HCT116 (cell line): ENCODE measurements at regions not wholly inside any gene's neighbourhood (a gene's known extent, or its start where the extent isn't known, plus 50 kb on each side); places are given as distances from the start of the nearest gene placed in this dataset.

Experiments
- ATAC-seq: fragments of 200-7000 bp; cut with Tn5 transposase; 2 replicates; pipeline ENCODE4 v1.9.1; 2020; ENCODE audit warnings: mild to moderate bottlenecking, moderate library complexity
- BruUV-seq: library from RNA; stranded (reverse); fragments of 400-500 nt; replicated peaks from 2 replicates; lab custom pipeline; 2021; lab: Mats Ljungman, UMichigan
- CTCF ChIA-PET: fragments of 300-600 bp; sonication (Branson Sonifier 250); formaldehyde crosslinking; loops from one replicate; lab custom pipeline; 2021; ENCODE audit warnings: antibody characterized with exemption; lab: Charles Lee
- POLR2A ChIA-PET: fragments of 300-600, 350-600 bp; sonication (Branson Sonifier 250); formaldehyde crosslinking; loops from one replicate; lab custom pipeline; 2021; ENCODE audit warnings: antibody characterized with exemption; lab: Charles Lee
- RAD21 ChIA-PET, 2 experiments: fragments of 300-600 bp; sonication (Branson Sonifier 250); formaldehyde crosslinking; loops; one replicate each; lab custom pipeline; 2023; ENCODE audit warnings: low total read pairs in 2 of 2; ENCODE audit not compliant: uncharacterized antibody in 2 of 2, unreplicated experiment in 2 of 2, low non-redundant PET in 1 of 2; lab: Charles Lee
- DNase-seq: peaks from one replicate; pipeline ENCODE4 v3.0.0-alpha.2; 2010; ENCODE audit warnings: low read depth, low spot score
- H2AFZ ChIP-seq: fragments of 200-600 bp; shearing (Covaris generic), sonication (generic); 2 replicates; pipeline ENCODE4 v1.6.1; 2017; ENCODE audit warnings: low read depth, mixed run types, mixed read lengths, antibody characterized with exemption, low read length; ENCODE audit not compliant: poor library complexity, severe bottlenecking
- H3K27ac ChIP-seq: 2 replicates; pipeline ENCODE4 v1.5.1; 2012; ENCODE audit warnings: low read depth, low read length
- H3K27me3 ChIP-seq: fragments of 200-600 bp; sonication (generic); 2 replicates; pipeline ENCODE4 v1.6.1; 2016; ENCODE audit warnings: mixed run types, low read length, mixed read lengths; ENCODE audit not compliant: insufficient read depth
- H3K36me3 ChIP-seq, 2 experiments: fragments of 200-500 bp in 1 of 2; fragments of 200-600 bp in 1 of 2; sonication (Bioruptor generic) in 1 of 2; sonication (generic) in 1 of 2; 2 replicates each; pipeline versions ENCODE4 v1.5.1 to v1.6.1; 2014 to 2016; ENCODE audit warnings: low read length in 2 of 2, inconsistent platforms in 1 of 2, mixed read lengths in 1 of 2, mixed run types in 1 of 2; ENCODE audit not compliant: insufficient read depth in 2 of 2, control insufficient read depth in 1 of 2
- H3K4me1 ChIP-seq, 2 experiments: fragments of 200-600 bp in 1 of 2; sonication (generic) in 1 of 2; 2 replicates each; pipeline versions ENCODE4 v1.5.1 to v1.6.1; 2012 to 2017; ENCODE audit warnings: low read length in 2 of 2, inconsistent platforms in 1 of 2, mild to moderate bottlenecking in 1 of 2, mixed read lengths in 1 of 2, mixed run types in 1 of 2, moderate library complexity in 1 of 2; ENCODE audit not compliant: insufficient read depth in 2 of 2, control insufficient read depth in 1 of 2
- H3K4me2 ChIP-seq: fragments of 200-600 bp; sonication (generic); 2 replicates; pipeline ENCODE4 v1.6.1; 2017; ENCODE audit warnings: mixed run types, low read length, mixed read lengths
- H3K4me3 ChIP-seq, 2 experiments: fragments of 200-600 bp in 1 of 2; sonication (generic) in 1 of 2; replicated peaks in 1 of 2; 2 replicates each; pipeline ENCODE4 v1.5.1; 2011 to 2016; ENCODE audit warnings: low read length in 2 of 2, control low read depth in 1 of 2, low read depth in 1 of 2, mild to moderate bottlenecking in 1 of 2, mixed read lengths in 1 of 2, mixed run types in 1 of 2
- H3K79me2 ChIP-seq: fragments of 200-600 bp; sonication (generic); 2 replicates; pipeline ENCODE4 v1.6.1; 2017; ENCODE audit warnings: mild to moderate bottlenecking, mixed run types, low read length, moderate library complexity, mixed read lengths; ENCODE audit not compliant: insufficient read depth
- H3K9ac ChIP-seq: fragments of 200-600 bp; sonication (generic); 2 replicates; pipeline ENCODE4 v1.6.1; 2016; ENCODE audit warnings: low read length, mixed read lengths
- H3K9me2 ChIP-seq: fragments of 200-600 bp; sonication (generic), shearing (Covaris generic); 2 replicates; pipeline ENCODE4 v1.6.1; 2017; ENCODE audit warnings: mixed run types, mild to moderate bottlenecking, moderate library complexity; ENCODE audit not compliant: insufficient read depth
- H3K9me3 ChIP-seq, 2 experiments: fragments of 200-500 bp in 1 of 2; fragments of 200-600 bp in 1 of 2; sonication (Bioruptor generic) in 1 of 2; sonication (generic) in 1 of 2; 2 replicates each; pipeline ENCODE4 v1.6.1; 2014 to 2017; ENCODE audit warnings: low read length in 2 of 2, mixed read lengths in 2 of 2, inconsistent platforms in 1 of 2, low read depth in 1 of 2, mild to moderate bottlenecking in 1 of 2, mixed run types in 1 of 2, moderate library complexity in 1 of 2; ENCODE audit not compliant: control insufficient read depth in 1 of 2, insufficient read depth in 1 of 2
- H4K20me1 ChIP-seq: fragments of 200-600 bp; sonication (generic), shearing (Covaris generic); 2 replicates; pipeline ENCODE4 v1.6.1; 2017; ENCODE audit warnings: mixed run types, mild to moderate bottlenecking, moderate library complexity; ENCODE audit not compliant: insufficient read depth
- ATF3 ChIP-seq: IDR thresholded peaks from 2 replicates; pipeline ENCODE4 v1.6.1; 2012
- CBX3 ChIP-seq: IDR thresholded peaks from 2 replicates; pipeline ENCODE4 v1.6.1; 2012; ENCODE audit warnings: low read depth
- CTCF ChIP-seq, 3 experiments: fragments of 200-600 bp in 1 of 3; sonication (generic) in 1 of 3; IDR thresholded peaks in 2 of 3; conservative IDR thresholded peaks in 1 of 3; 2 replicates each; pipeline ENCODE4 v1.5.1; 2012 to 2017; ENCODE audit warnings: low read depth in 2 of 3, low read length in 2 of 3, antibody characterized with exemption in 1 of 3, borderline replicate concordance in 1 of 3, control low read depth in 1 of 3, mild to moderate bottlenecking in 1 of 3, mixed read lengths in 1 of 3, mixed run types in 1 of 3, moderate library complexity in 1 of 3; ENCODE audit not compliant: insufficient read depth in 1 of 3
- ELF1 ChIP-seq: IDR thresholded peaks from 2 replicates; pipeline ENCODE4 v1.6.1; 2012; ENCODE audit warnings: low read depth, borderline replicate concordance
- EZH2 ChIP-seq: fragments of 200-600 bp; sonication (generic); IDR thresholded peaks from 2 replicates; pipeline ENCODE4 v1.6.1; 2017; ENCODE audit warnings: antibody characterized with exemption, mixed run types
- EZH2phosphoT487 ChIP-seq: fragments of 200-600 bp; IDR thresholded peaks from 2 replicates; pipeline ENCODE4 v1.6.1; 2018; ENCODE audit warnings: antibody characterized with exemption, borderline replicate concordance
- JUND ChIP-seq: IDR thresholded peaks from 2 replicates; pipeline ENCODE4 v1.6.1; 2012
- MAX ChIP-seq: IDR thresholded peaks from 2 replicates; pipeline ENCODE4 v1.6.1; 2012
- SIN3A ChIP-seq: IDR thresholded peaks from 2 replicates; pipeline ENCODE4 v1.6.1; 2012; ENCODE audit warnings: low read depth
- SP1 ChIP-seq: IDR thresholded peaks from 2 replicates; pipeline ENCODE4 v1.6.1; 2012; ENCODE audit warnings: low read depth
- YY1 ChIP-seq: IDR thresholded peaks from 2 replicates; pipeline ENCODE4 v1.6.1; 2011; ENCODE audit warnings: low read length, low read depth, moderate library complexity, mild to moderate bottlenecking; ENCODE audit not compliant: insufficient replicate concordance; ENCODE audit errors: extremely low read depth
- ZBTB33 ChIP-seq: IDR thresholded peaks from 2 replicates; pipeline ENCODE4 v1.6.1; 2011; ENCODE audit warnings: mild to moderate bottlenecking, low read length, moderate library complexity; ENCODE audit not compliant: insufficient replicate concordance; ENCODE audit errors: extremely low read depth
- ZNF274 ChIP-seq: fragments of 200-500 bp; sonication (Bioruptor generic); IDR thresholded peaks from 2 replicates; pipeline ENCODE4 v1.6.1; 2014; ENCODE audit warnings: mild to moderate bottlenecking, low read depth, low read length, inconsistent platforms
- intact Hi-C: fragments of 100-400 bp; cut with micrococcal nuclease; formaldehyde crosslinking; loops from 2 replicates; pipeline ENCODE4 v1.10.0; 2022

GRCh38 chr1:236332092-236332758, 50.5 kb upstream of the ERO1B start:
- H3K4me3 ChIP-seq: no peak overlapping the region
- TF ChIP-seq SIN3A (no peak), EZH2phosphoT487 (no peak), ZNF274 (no peak), CBX3 (no peak), ZBTB33 (no peak), ATF3 (no peak), ELF1 (no peak), YY1 (no peak), SP1 (no peak), CTCF (IDR thresholded peaks at IDR 0.05 in 2 of 3, conservative IDR thresholded peaks at IDR 0.05 in 1 of 3; ENCODE audit: borderline replicate concordance in 1 of 3, insufficient read depth in 1 of 3, low read depth in 2 of 3, low read length in 2 of 3) (no peak), MAX (no peak), EZH2 (no peak), JUND (no peak)
- TF ChIP-seq, all 23 proteins: peak for 0
- no peak overlapping the region for H2AFZ ChIP-seq
- H3K36me3 ChIP-seq: no peaks in the 10 kb centered on the region
- H3K79me2 ChIP-seq: no peaks in the 10 kb centered on the region
- no peak overlapping the region for H3K4me2 ChIP-seq
- ChIA-PET CTCF (no interaction called here), POLR2A (no interaction called here), RAD21 (no interaction called here)
- no peaks in the 10 kb centered on the region for H3K9me3 ChIP-seq
- no peak overlapping the region for H3K9ac ChIP-seq
- H4K20me1 ChIP-seq: no peaks in the 10 kb centered on the region
- H3K9me2 ChIP-seq: no peaks in the 10 kb centered on the region
- intact Hi-C loops: no loop called here
- DNase-seq (no peak), ATAC-seq (no peak)
- no peaks in the 10 kb centered on the region for H3K27me3 ChIP-seq
- no TSS peak for BruUV-seq
- no peak overlapping the region for H3K27ac ChIP-seq
- no peaks in the 10 kb centered on the region for H3K4me1 ChIP-seq
